Ovary (tissue), 7 donors: ENCODE measurements at regions not wholly inside any gene's neighbourhood (a gene's known extent, or its start where the extent isn't known, plus 50 kb on each side); places are given as distances from the start of the nearest gene placed in this dataset.

Experiments
- DNase-seq, 5 donors: peaks; one replicate each; pipeline ENCODE4 v3.0.0-alpha.2; 2019 to 2020
- H3K27ac ChIP-seq, 2 donors: fragments of 200-600 bp; one replicate each; pipeline versions ENCODE4 v1.5.1 to v1.8.0; 2019 to 2022
- H3K27me3 ChIP-seq: fragments of 200-600 bp; one replicate; pipeline ENCODE4 v1.8.0; 2022
- H3K36me3 ChIP-seq: fragments of 200-600 bp; sonication (generic); one replicate; pipeline ENCODE4 v1.5.1; 2019
- H3K4me1 ChIP-seq: one replicate; pipeline ENCODE4 v1.8.1; 2013; ENCODE audit warnings: mild to moderate bottlenecking, moderate library complexity; ENCODE audit not compliant: insufficient read depth
- H3K4me3 ChIP-seq: fragments of 200-600 bp; sonication (generic); one replicate; pipeline ENCODE4 v1.5.1; 2017
- H3K9me3 ChIP-seq, 2 donors: fragments of 200-600 bp in 1 of 2; sonication (generic) in 1 of 2; one replicate each; pipeline versions ENCODE4 v1.5.1 to v1.8.1; 2013 to 2019; ENCODE audit warnings: mild to moderate bottlenecking in 1 of 2, moderate library complexity in 1 of 2
- CTCF ChIP-seq, 3 donors: fragments of 450-650 bp in 2 of 3; fragments of 200-600 bp in 1 of 3; IDR thresholded peaks; one replicate each; pipeline versions ENCODE4 v1.5.1 to v1.8.0; 2016 to 2022; ENCODE audit warnings: antibody characterized with exemption in 3 of 3, mild to moderate bottlenecking in 1 of 3
- EP300 ChIP-seq: sonication (generic); formaldehyde crosslinking; IDR thresholded peaks from one replicate; pipeline ENCODE4 v1.6.1; 2017; ENCODE audit warnings: antibody characterized with exemption
- POLR2A ChIP-seq: fragments of 450-650 bp; IDR thresholded peaks from one replicate; pipeline ENCODE4 v1.6.1; 2017; ENCODE audit warnings: antibody characterized with exemption, mild to moderate bottlenecking, moderate library complexity
- WGBS, 3 donors: extraction: QIAGEN DNeasy Blood & Tissue Kit in 1 of 3; methylation state at CpG; one replicate each; pipeline versions ENCODE4 v1.1.5 to v1.1.7; 2013 to 2017; 5-methylcytosine and 5-hydroxymethylcytosine counted together
- intact Hi-C, 4 donors: fragments of 100-400 bp; cut with DNase I; formaldehyde crosslinking; loops; one replicate each; pipeline versions ENCODE4 v1.11.0 to v1.15.1; 2022 to 2023
- donor health status: DM: no; HTN: no; CAD: no; lungs with moderate emphysema.
- donor health status: DM: no; HTN: no; CAD: no.
- donor health status: Bipolar disorder and iron deficiency.
- donor health status: DM: no; HTN: no; CAD: no.
- donor health status: DM: yes; HTN: yes; CAD: no.

GRCh38 chr11:121711939-121712338, 259.2 kb upstream of the SORL1-AS1 start:
- H3K27me3 ChIP-seq = no peaks in the 10 kb centered on the region
- no peaks in the 10 kb centered on the region for H3K9me3 ChIP-seq
- no peak for DNase-seq
- H3K4me3 ChIP-seq = no peak overlapping the region
- intact Hi-C loops = loop anchor here in 1 of 4 donors (5.0 kb wide), 1 partner anchor 40 kb away; no protein-coding TSS in a partner anchor
- H3K27ac ChIP-seq = no peak overlapping the region
- TF ChIP-seq EP300 = no peak
- no peak for TF ChIP-seq CTCF (IDR thresholded peaks at IDR 0.05)
- TF ChIP-seq POLR2A = no peak
- no peaks in the 10 kb centered on the region for H3K36me3 ChIP-seq
- no peaks in the 10 kb centered on the region for H3K4me1 ChIP-seq
- 74 to 90% (median 83%) methylated on average over 1 of the region's 1 CpG for WGBS, 3 donors

GRCh38 chr11:121711236-121711635, 258.5 kb upstream of the SORL1-AS1 start:
- DNase-seq = no peak
- Histone ChIP-seq H3K36me3 (no peaks in the 10 kb centered on the region), H3K27ac (no peak overlapping the region), H3K27me3 (no peaks in the 10 kb centered on the region), H3K4me1 (no peaks in the 10 kb centered on the region), H3K9me3 (no peaks in the 10 kb centered on the region), H3K4me3 (no peak overlapping the region)
- no peak for TF ChIP-seq EP300
- TF ChIP-seq CTCF (IDR thresholded peaks at IDR 0.05) = no peak
- TF ChIP-seq POLR2A = no peak
- WGBS, 3 donors = 71 to 76% (median 76%) methylated on average over 2 of the region's 2 CpGs
- intact Hi-C loops = loop anchor here in 1 of 4 donors (5.0 kb wide), 1 partner anchor 39 kb away; no protein-coding TSS in a partner anchor

- intact Hi-C loops = no loop called here
- 18 to 27% (median 23%) methylated on average over 1 of the region's 1 CpG for WGBS, 3 donors
Measured at GRCh38 chr11:121706884-121707420, 254.2 kb upstream of the SORL1-AS1 start.

GRCh38 chr11:121703201-121703600, 250.4 kb upstream of the SORL1-AS1 start:
- Histone ChIP-seq H3K36me3 (no peaks in the 10 kb centered on the region), H3K4me3 (no peak overlapping the region), H3K4me1 (no peaks in the 10 kb centered on the region), H3K27ac (no peak overlapping the region), H3K9me3 (no peaks in the 10 kb centered on the region), H3K27me3 (no peaks in the 10 kb centered on the region)
- TF ChIP-seq POLR2A (no peak), EP300 (no peak), CTCF (IDR thresholded peaks at IDR 0.05) (no peak)
- intact Hi-C loops = no loop called here
- DNase-seq = no peak
- 77 to 78% (median 77%) methylated on average over 2 of the region's 2 CpGs for WGBS, 3 donors

More at GRCh38 chr11:121706884-121707420, 254.2 kb upstream of the SORL1-AS1 start:
- H3K4me3 ChIP-seq = no peak overlapping the region
- TF ChIP-seq POLR2A = no peak
- no peak for TF ChIP-seq CTCF (IDR thresholded peaks at IDR 0.05)
- TF ChIP-seq EP300 = no peak
- no peaks in the 10 kb centered on the region for H3K4me1 ChIP-seq
- H3K27me3 ChIP-seq = no peaks in the 10 kb centered on the region
- no peaks in the 10 kb centered on the region for H3K36me3 ChIP-seq
- no peak overlapping the region for H3K27ac ChIP-seq
- no peaks in the 10 kb centered on the region for H3K9me3 ChIP-seq
- no peak for DNase-seq
